ENCODE measurements at regions not wholly inside any gene's neighbourhood (a gene's known extent, or its start where the extent isn't known, plus 50 kb on each side); places are given as distances from the start of the nearest gene placed in this dataset.

DNA sequence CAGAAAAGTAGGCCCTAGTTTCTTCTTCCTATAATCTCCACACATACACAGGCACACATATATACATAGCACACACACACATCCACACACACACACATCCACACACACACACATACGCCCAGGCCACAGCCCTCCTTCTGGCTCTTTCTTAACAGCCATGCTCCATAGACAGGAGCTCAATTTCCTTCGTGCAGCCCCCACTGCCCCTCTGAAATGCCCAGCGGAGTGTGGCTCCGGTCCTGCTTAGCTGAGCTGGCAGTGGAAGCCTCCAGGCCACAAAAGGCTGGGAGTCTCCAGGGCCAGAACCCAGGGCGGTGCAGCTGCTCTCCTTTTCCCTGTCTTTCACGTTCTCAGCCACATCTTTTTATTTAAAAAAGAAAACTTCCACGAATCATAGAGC lies 282.9 kb upstream of the IGFBP3 start:
- TF ChIP-seq CTCF (conservative IDR thresholded peaks at IDR 0.05; ENCODE audit: low read depth in 2 of 2) (no peak), ZNF331 (CRISPR knock-in tag; IDR thresholded peaks at IDR 0.05; ENCODE audit: low read depth) (no peak), REST (IDR thresholded peaks at IDR 0.05; ENCODE audit: unreplicated experiment) (no peak), JUNB (IDR thresholded peaks at IDR 0.05; ENCODE audit: unreplicated experiment) (no peak), CREB1 (CRISPR knock-in tag; IDR thresholded peaks at IDR 0.05; ENCODE audit: low read depth) (no peak), POLR2AphosphoS5 (IDR thresholded peaks at IDR 0.05; ENCODE audit: low read depth) (no peak), EZH2 (IDR thresholded peaks at IDR 0.05; ENCODE audit: low read depth, unreplicated experiment) (no peak), EZH2phosphoT487 (IDR thresholded peaks at IDR 0.05; ENCODE audit: unreplicated experiment) (no peak), ZNF114 (CRISPR knock-in tag; IDR thresholded peaks at IDR 0.05) (no peak), NANOG (IDR thresholded peaks at IDR 0.05; ENCODE audit: borderline replicate concordance) (no peak), STAT1 (IDR thresholded peaks at IDR 0.05; ENCODE audit: unreplicated experiment) (no peak)
- TF ChIP-seq, protein P1, sequence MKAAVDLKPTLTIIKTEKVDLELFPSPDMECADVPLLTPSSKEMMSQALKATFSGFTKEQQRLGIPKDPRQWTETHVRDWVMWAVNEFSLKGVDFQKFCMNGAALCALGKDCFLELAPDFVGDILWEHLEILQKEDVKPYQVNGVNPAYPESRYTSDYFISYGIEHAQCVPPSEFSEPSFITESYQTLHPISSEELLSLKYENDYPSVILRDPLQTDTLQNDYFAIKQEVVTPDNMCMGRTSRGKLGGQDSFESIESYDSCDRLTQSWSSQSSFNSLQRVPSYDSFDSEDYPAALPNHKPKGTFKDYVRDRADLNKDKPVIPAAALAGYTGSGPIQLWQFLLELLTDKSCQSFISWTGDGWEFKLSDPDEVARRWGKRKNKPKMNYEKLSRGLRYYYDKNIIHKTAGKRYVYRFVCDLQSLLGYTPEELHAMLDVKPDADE (IDR thresholded peaks at IDR 0.05) = no peak
- TF ChIP-seq, protein P2, sequence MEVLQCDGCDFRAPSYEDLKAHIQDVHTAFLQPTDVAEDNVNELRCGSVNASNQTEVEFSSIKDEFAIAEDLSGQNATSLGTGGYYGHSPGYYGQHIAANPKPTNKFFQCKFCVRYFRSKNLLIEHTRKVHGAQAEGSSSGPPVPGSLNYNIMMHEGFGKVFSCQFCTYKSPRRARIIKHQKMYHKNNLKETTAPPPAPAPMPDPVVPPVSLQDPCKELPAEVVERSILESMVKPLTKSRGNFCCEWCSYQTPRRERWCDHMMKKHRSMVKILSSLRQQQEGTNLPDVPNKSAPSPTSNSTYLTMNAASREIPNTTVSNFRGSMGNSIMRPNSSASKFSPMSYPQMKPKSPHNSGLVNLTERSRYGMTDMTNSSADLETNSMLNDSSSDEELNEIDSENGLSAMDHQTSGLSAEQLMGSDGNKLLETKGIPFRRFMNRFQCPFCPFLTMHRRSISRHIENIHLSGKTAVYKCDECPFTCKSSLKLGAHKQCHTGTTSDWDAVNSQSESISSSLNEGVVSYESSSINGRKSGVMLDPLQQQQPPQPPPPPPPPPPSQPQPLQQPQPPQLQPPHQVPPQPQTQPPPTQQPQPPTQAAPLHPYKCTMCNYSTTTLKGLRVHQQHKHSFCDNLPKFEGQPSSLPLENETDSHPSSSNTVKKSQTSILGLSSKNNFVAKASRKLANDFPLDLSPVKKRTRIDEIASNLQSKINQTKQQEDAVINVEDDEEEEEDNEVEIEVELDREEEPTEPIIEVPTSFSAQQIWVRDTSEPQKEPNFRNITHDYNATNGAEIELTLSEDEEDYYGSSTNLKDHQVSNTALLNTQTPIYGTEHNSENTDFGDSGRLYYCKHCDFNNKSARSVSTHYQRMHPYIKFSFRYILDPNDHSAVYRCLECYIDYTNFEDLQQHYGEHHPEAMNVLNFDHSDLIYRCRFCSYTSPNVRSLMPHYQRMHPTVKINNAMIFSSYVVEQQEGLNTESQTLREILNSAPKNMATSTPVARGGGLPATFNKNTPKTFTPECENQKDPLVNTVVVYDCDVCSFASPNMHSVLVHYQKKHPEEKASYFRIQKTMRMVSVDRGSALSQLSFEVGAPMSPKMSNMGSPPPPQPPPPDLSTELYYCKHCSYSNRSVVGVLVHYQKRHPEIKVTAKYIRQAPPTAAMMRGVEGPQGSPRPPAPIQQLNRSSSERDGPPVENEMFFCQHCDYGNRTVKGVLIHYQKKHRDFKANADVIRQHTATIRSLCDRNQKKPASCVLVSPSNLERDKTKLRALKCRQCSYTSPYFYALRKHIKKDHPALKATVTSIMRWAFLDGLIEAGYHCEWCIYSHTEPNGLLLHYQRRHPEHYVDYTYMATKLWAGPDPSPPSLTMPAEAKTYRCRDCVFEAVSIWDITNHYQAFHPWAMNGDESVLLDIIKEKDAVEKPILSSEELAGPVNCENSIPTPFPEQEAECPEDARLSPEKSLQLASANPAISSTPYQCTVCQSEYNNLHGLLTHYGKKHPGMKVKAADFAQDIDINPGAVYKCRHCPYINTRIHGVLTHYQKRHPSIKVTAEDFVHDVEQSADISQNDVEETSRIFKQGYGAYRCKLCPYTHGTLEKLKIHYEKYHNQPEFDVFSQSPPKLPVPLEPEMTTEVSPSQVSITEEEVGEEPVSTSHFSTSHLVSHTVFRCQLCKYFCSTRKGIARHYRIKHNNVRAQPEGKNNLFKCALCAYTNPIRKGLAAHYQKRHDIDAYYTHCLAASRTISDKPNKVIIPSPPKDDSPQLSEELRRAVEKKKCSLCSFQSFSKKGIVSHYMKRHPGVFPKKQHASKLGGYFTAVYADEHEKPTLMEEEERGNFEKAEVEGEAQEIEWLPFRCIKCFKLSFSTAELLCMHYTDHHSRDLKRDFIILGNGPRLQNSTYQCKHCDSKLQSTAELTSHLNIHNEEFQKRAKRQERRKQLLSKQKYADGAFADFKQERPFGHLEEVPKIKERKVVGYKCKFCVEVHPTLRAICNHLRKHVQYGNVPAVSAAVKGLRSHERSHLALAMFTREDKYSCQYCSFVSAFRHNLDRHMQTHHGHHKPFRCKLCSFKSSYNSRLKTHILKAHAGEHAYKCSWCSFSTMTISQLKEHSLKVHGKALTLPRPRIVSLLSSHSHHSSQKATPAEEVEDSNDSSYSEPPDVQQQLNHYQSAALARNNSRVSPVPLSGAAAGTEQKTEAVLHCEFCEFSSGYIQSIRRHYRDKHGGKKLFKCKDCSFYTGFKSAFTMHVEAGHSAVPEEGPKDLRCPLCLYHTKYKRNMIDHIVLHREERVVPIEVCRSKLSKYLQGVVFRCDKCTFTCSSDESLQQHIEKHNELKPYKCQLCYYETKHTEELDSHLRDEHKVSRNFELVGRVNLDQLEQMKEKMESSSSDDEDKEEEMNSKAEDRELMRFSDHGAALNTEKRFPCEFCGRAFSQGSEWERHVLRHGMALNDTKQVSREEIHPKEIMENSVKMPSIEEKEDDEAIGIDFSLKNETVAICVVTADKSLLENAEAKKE (CRISPR knock-in tag; IDR thresholded peaks at IDR 0.05) = no peak
- H3K36me3 ChIP-seq (ENCODE audit: insufficient read depth) = no peaks in the 10 kb centered on the region
- no peak for ATAC-seq
- H3K27me3 ChIP-seq (ENCODE audit: insufficient read depth) = no peaks in the 10 kb centered on the region
- H3K27ac ChIP-seq (ENCODE audit: low read depth) = no peak overlapping the region
- Mint-ChIP-seq H3K27me3 (ENCODE audit: insufficient read depth, low read depth, poor library complexity) (peaks cover 2% of the 10 kb centered on the region), H3K4me1 (peaks cover 3% of the 10 kb centered on the region; the same call in 1 of the 3 replicates), H3K36me3 (ENCODE audit: low read depth) (no peaks in the 10 kb centered on the region), H3K4me3 (no peak overlapping the region), H3K9me3 (no peaks in the 10 kb centered on the region; the same call in 2 of the 3 replicates), H3K27ac (no peak overlapping the region)
- H3K9me2 ChIP-seq (ENCODE audit: insufficient read depth) = 0 out of 2 replicates have a peak, but pooled peaks cover 3% of the 10 kb centered on the region
- H3K4me1 ChIP-seq (ENCODE audit: insufficient read depth) = no peaks in the 10 kb centered on the region
- no peak overlapping the region for H3K4me3 ChIP-seq
- H2AFZ ChIP-seq = no peak overlapping the region
- no peaks in the 10 kb centered on the region for H3K79me2 ChIP-seq (replicated peaks; ENCODE audit: insufficient read depth)
- no peak overlapping the region for H3K4me2 ChIP-seq
- no peaks in the 10 kb centered on the region for H3F3A ChIP-seq (replicated peaks; ENCODE audit: low read depth)
- no peak for DNase-seq (ENCODE audit: low spot score)
- no peaks in the 10 kb centered on the region for H4K20me1 ChIP-seq (replicated peaks; ENCODE audit: insufficient read depth)
